GM10266 (cell line): ENCODE measurements at regions not wholly inside any gene's neighbourhood (a gene's known extent, or its start where the extent isn't known, plus 50 kb on each side); places are given as distances from the start of the nearest gene placed in this dataset.

ENCODE experiments used
- DNase-seq: peaks from one replicate; pipeline ENCODE4 v3.0.0; 2012; ENCODE audit errors: extremely low spot score
- TF ChIP-seq, protein P1 (sequence below): IDR thresholded peaks from 2 replicates; pipeline ENCODE4 v1.5.1; 2012; ENCODE audit warnings: mild to moderate bottlenecking, low read depth; ENCODE audit not compliant: control insufficient read depth, insufficient read depth; ENCODE audit errors: missing control alignments

DNA sequence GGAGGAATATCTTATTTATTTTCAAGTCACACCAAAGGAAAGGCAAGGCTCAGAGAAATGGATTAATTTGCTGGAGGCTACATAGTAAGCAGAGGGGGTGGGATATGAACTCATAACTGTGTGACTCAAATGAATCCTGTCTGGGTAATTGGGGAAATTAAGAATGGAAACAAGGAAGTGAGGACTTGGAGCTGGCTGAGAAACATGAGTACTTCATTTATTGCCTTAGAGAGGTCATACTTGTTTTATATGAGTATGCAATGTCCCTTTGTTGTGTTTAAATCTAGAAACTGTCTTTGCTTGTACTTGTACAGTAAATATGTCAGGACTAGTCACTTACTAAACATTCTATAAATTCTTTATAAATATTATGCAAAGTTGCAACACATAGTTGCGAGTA lies 2166.7 kb upstream of the PIK3C3 start:
- TF ChIP-seq, protein P1, sequence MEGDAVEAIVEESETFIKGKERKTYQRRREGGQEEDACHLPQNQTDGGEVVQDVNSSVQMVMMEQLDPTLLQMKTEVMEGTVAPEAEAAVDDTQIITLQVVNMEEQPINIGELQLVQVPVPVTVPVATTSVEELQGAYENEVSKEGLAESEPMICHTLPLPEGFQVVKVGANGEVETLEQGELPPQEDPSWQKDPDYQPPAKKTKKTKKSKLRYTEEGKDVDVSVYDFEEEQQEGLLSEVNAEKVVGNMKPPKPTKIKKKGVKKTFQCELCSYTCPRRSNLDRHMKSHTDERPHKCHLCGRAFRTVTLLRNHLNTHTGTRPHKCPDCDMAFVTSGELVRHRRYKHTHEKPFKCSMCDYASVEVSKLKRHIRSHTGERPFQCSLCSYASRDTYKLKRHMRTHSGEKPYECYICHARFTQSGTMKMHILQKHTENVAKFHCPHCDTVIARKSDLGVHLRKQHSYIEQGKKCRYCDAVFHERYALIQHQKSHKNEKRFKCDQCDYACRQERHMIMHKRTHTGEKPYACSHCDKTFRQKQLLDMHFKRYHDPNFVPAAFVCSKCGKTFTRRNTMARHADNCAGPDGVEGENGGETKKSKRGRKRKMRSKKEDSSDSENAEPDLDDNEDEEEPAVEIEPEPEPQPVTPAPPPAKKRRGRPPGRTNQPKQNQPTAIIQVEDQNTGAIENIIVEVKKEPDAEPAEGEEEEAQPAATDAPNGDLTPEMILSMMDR, result no peak
- no peak for DNase-seq

DNA sequence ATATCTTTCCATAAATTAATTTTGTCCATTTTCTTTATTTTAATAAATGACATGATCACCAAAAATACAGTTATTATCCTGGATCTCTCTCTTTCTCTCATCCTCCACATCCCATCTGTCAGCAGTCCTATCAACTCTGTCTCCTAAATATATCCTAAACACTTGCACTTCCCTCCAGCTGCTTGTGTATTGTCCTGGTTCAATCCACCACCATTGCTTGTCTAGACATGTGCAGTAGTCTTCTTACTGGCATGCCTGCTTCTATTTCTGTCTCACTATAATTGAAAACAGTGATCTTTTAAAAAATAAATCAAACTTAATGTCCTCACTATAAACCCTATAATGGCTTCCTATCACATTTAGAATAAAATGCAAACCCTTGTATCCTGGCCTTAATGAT lies 2168.6 kb upstream of the PIK3C3 start:
- TF ChIP-seq, protein P1, result no peak
- DNase-seq, result no peak

DNA sequence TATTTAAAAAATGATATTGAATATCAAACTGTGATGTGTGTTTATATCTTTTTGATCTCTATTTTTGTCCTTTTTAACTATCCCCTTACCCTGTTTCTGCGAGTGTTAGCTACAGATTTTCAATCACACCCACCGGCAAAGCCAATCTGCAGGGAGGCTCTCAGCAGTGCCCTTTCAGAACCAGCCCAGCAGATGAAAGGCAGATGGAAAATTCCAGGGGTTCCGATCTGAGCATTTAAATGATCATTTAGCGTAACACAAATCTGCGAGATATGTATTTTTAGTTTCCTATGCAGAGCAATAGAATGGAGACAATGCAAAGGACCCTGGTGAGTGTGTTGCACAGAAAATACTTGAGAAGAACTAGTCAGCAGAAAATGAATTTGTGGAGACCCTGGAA lies 2170.5 kb upstream of the PIK3C3 start:
- no peak for DNase-seq
- TF ChIP-seq, protein P1, result no peak

GRCh38 chr18:39781565-39781964 lies 2173.5 kb upstream of the PIK3C3 start:
- TF ChIP-seq, protein P1, result no peak

DNA sequence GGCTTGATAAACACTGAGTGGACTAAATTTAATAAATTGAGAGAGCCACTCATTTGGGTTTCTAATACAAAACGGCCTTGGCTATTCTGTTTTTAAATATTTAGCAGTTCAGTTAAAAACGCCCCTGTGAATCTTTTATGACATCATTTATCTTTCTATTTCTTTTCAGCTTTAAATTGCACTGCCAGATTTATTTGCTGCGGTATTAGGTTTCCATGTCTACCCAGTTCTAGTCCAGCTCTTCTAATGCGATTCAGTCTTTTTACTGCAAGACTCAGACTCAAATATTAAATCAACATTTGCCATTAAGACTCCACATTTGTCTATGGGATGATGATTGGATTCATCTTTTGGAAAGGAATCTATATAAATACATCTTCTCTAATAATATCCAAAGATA lies 2174.3 kb upstream of the PIK3C3 start:
- TF ChIP-seq, protein P1, result no peak

More at GRCh38 chr18:39781565-39781964, 2173.5 kb upstream of the PIK3C3 start:
- DNase-seq, result no peak

DNA sequence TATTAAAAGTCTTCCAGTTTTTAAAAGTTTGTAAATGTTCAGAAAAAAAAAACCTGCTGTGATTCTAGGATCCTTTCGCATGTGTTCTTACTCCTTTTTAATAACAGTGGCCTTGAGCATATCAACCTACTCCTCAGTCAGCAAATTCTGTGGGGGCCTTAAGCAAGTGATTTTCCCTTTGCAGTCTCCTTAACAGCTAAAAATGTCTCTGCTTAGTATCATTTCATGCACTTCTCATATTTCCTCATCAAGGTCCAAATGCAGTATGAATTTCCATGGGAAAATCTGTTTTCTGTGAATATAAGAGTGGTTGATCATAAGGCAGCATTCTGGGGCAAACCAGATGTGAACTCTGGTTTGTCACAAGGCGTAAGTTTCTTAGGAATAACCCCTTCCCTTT lies 2175.1 kb upstream of the PIK3C3 start:
- DNase-seq, result no peak
- TF ChIP-seq, protein P1, result no peak

More for the DNA sequence above, 2174.3 kb upstream of the PIK3C3 start:
- no peak for DNase-seq

- TF ChIP-seq, protein P1, result no peak
- DNase-seq, result no peak
Observed at GRCh38 chr18:39776766-39777165, 2178.3 kb upstream of the PIK3C3 start.
